ENCODE measurements at regions not wholly inside any gene's neighbourhood (a gene's known extent, or its start where the extent isn't known, plus 50 kb on each side); places are given as distances from the start of the nearest gene placed in this dataset.

DNA sequence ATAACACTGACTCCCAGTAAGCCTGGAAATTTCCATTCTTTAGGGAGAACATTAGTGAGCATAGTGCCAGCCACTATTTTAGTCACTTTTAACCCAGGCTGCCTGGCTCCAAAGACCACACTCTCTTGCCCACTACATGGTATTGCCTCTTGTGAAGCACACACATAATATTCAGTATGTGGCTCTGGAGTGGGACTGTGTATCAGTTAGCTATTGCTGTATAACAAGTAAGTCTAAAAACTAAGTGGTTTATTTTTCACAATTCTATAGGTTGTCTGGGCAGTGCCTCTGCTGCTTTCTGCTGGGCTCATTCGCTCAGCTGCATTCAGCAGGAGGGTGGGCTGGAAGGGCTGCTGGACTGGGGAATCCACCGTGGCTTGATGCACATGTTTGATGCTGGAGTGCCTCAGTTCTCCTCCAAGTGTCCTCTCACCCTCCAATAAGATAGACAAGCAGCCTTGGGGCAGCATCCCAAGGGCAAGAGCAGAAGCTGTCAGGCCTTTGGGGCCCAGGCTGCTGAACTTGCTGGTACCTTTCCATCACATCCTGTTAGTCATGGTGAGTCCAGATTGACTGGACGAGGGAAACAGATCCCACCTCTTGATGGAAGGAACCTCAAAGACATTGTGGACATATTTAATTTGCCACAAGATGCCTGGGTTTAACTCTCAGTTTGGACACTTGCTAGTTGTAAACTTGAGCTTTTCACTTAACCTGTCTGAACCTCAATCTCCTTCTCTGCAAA, 66.6 kb upstream of the TLE3 start:
- Mint-ChIP-seq H3K27ac (peak overlapping the region; percentile 95), H3K27me3 (peaks cover 44% of the 10 kb centered on the region), H3K4me3 (ENCODE audit: low read depth) (no peak overlapping the region), H3K4me1 (ENCODE audit: low read depth) (peaks cover 41% of the 10 kb centered on the region), H3K36me3 (ENCODE audit: insufficient read depth) (no peaks in the 10 kb centered on the region), H3K9me3 (ENCODE audit: low read depth) (no peaks in the 10 kb centered on the region)
- TF ChIP-seq CTCF (IDR thresholded peaks at IDR 0.05; ENCODE audit: unreplicated experiment), result no peak
- no peak for DNase-seq (ENCODE audit: low spot score, unreplicated experiment)

DNA sequence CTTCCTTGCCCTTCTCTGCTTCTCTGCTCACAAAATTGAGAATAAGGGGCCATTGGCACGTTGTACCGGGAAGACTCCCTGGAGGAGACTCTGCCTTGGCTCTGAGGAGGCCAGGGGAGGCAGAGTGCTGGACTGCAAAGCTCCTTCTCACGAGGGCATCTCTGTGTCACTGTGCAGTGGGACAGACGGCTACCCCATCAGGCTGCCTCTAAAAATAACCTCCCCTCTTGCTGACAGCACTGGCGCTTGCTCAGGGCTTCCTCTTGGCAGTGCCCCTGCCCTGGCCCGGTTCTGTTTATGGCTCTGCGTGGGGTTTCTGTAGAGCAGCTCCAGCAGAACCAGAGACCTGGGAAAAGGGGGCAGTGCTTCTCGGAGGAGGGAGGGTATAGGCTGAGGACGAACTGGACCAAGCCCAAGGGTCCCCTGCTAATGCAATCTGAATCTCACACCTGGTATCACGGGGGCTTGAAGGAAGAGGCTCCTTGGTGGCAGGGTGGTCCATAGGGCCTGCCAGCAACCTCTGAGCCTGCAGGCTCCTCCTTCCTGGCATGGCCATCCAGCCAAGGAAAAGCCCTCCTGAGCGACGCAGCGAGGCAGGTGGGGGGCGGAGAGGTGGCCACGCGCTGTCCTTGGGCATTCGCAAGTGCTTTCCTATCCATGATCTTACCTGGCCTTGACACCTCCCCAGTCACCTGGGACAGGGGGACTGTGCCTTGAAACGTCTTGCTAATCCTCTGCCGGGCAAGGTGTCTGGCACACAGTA, 63.3 kb upstream of the TLE3 start:
- Mint-ChIP-seq H3K4me1 (ENCODE audit: low read depth) (peaks cover 44% of the 10 kb centered on the region), H3K27ac (no peak overlapping the region), H3K27me3 (peaks cover 62% of the 10 kb centered on the region), H3K9me3 (ENCODE audit: low read depth) (no peaks in the 10 kb centered on the region), H3K4me3 (ENCODE audit: low read depth) (no peak overlapping the region), H3K36me3 (ENCODE audit: insufficient read depth) (no peaks in the 10 kb centered on the region)
- no peak for DNase-seq (ENCODE audit: low spot score, unreplicated experiment)
- no peak for TF ChIP-seq CTCF (IDR thresholded peaks at IDR 0.05; ENCODE audit: unreplicated experiment)

DNA sequence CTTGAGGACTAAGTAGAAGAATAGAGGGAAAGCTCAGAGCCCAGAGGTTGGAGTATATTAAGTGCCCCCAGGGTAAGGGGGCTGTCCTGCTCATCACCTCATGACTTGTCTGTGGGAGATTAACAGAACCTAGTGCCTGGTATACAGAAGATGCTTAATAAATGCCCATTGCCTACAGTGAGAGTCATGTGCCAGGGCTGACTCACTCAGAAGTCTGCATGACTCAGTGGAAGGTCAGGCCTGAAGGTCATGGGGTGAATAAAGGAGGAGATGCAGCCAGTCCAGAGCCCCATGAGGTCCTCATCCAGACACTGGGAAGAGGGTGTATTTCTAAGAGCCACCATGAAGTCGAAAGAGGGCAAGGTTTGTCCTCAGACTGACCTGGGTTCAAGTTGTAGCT, 62.5 kb upstream of the TLE3 start:
- TF ChIP-seq CTCF (IDR thresholded peaks at IDR 0.05; ENCODE audit: unreplicated experiment), result no peak
- DNase-seq (ENCODE audit: low spot score, unreplicated experiment), result no peak
- Mint-ChIP-seq H3K9me3 (ENCODE audit: low read depth) (no peaks in the 10 kb centered on the region), H3K27ac (no peak overlapping the region), H3K4me3 (ENCODE audit: low read depth) (no peak overlapping the region), H3K27me3 (peaks cover 69% of the 10 kb centered on the region), H3K4me1 (ENCODE audit: low read depth) (peaks cover 37% of the 10 kb centered on the region), H3K36me3 (ENCODE audit: insufficient read depth) (no peaks in the 10 kb centered on the region)

GRCh38 chr15:70159713-70160009, 61.9 kb upstream of the TLE3 start:
- no peak overlapping the region for H3K4me3 Mint-ChIP-seq (ENCODE audit: low read depth)
- H3K27me3 Mint-ChIP-seq, result peaks cover 75% of the 10 kb centered on the region
- peak overlapping the region; percentile 35 for H3K27ac Mint-ChIP-seq
- no peak for TF ChIP-seq CTCF (IDR thresholded peaks at IDR 0.05; ENCODE audit: unreplicated experiment)
- DNase-seq (ENCODE audit: low spot score, unreplicated experiment), result no peak
- H3K9me3 Mint-ChIP-seq (ENCODE audit: low read depth), result no peaks in the 10 kb centered on the region
- H3K4me1 Mint-ChIP-seq (ENCODE audit: low read depth), result peaks cover 37% of the 10 kb centered on the region
- no peaks in the 10 kb centered on the region for H3K36me3 Mint-ChIP-seq (ENCODE audit: insufficient read depth)

DNA sequence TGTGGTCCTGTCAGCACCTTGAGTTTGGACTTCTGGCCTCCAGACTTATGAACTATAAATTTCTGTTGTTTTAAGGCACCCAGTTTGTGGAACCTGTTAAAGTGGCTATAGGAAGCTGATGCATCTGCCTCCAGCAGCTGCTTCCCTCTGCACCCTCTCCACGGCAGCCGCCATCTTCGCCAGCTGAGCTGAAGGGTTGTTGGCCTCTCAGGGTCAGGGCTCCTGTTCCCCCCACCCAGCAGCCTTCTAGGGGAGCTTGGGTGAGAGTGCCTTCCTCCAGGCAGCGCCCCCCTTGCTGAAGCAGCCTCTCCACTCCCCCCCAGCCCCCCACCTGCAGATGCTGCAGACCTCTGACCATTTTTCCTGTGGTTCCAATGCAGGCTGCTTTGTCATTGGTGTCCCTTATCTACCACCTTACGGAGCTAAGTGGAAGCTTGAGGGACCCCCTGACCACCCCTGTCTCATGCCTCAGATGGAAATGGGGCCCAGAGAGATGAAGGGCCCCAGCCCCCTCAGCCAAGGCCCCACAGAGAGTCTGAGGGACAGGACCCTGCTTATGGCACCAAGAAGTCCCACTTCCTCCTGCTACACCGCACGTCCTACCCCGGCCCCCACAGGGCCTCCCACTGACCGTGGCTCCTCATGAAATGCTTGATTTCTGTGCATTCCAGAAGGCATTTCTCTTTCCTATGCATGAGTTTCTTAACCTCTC, 61.4 kb upstream of the TLE3 start:
- TF ChIP-seq CTCF (IDR thresholded peaks at IDR 0.05; ENCODE audit: unreplicated experiment), result no peak
- DNase-seq (ENCODE audit: low spot score, unreplicated experiment), result no peak
- Mint-ChIP-seq H3K36me3 (ENCODE audit: insufficient read depth) (no peaks in the 10 kb centered on the region), H3K9me3 (ENCODE audit: low read depth) (no peaks in the 10 kb centered on the region), H3K27me3 (peaks cover 80% of the 10 kb centered on the region), H3K4me3 (ENCODE audit: low read depth) (no peak overlapping the region), H3K27ac (peak overlapping the region; percentile 35), H3K4me1 (ENCODE audit: low read depth) (peaks cover 42% of the 10 kb centered on the region)

Measured in progenitor cell of endocrine pancreas (in vitro differentiated cells).